ENCODE measurements at regions not wholly inside any gene's neighbourhood (a gene's known extent, or its start where the extent isn't known, plus 50 kb on each side); places are given as distances from the start of the nearest gene placed in this dataset.

- WGBS, 2 donors, result 75 to 84% methylated on average over 3 of the region's 3 CpGs
- intact Hi-C loops (cut with DNase I; ENCODE audit: low total_unique reads), result no loop called here
- DNase-seq (ENCODE audit: low spot score in 2 of 2), result no peak
- no peak for TF ChIP-seq CTCF (IDR thresholded peaks at IDR 0.05)
- no peak for TF ChIP-seq POLR2A (IDR thresholded peaks at IDR 0.05)
- H3K4me3 ChIP-seq (ENCODE audit: low read depth, poor library complexity, severe bottlenecking), result no peak overlapping the region
Observed at GRCh38 chr9:82171271-82171670, 182.7 kb downstream of the SPATA31D1 start.

- no peak overlapping the region for H3K4me3 ChIP-seq (ENCODE audit: low read depth, poor library complexity, severe bottlenecking)
- intact Hi-C loops (cut with DNase I; ENCODE audit: low total_unique reads), result no loop called here
- no peak for DNase-seq (ENCODE audit: low spot score in 2 of 2)
- 81 to 100% methylated on average over 1 of the region's 1 CpG for WGBS, 2 donors
- no peak for TF ChIP-seq POLR2A (IDR thresholded peaks at IDR 0.05)
- no peak for TF ChIP-seq CTCF (IDR thresholded peaks at IDR 0.05)
Observed at GRCh38 chr9:82180711-82181110, 192.1 kb downstream of the SPATA31D1 start.

- no peak for DNase-seq (ENCODE audit: low spot score in 2 of 2)
- intact Hi-C loops (cut with DNase I; ENCODE audit: low total_unique reads), result no loop called here
- TF ChIP-seq POLR2A (IDR thresholded peaks at IDR 0.05), result no peak
- no peak for TF ChIP-seq CTCF (IDR thresholded peaks at IDR 0.05)
Observed at GRCh38 chr9:82183181-82183860, 194.7 kb downstream of the SPATA31D1 start.

GRCh38 chr9:82184524-82184923 is 196.0 kb downstream of the SPATA31D1 start:
- intact Hi-C loops (cut with DNase I; ENCODE audit: low total_unique reads), result no loop called here
- TF ChIP-seq CTCF (IDR thresholded peaks at IDR 0.05), result no peak
- no peak for TF ChIP-seq POLR2A (IDR thresholded peaks at IDR 0.05)
- DNase-seq (ENCODE audit: low spot score in 2 of 2), result no peak
- no peak overlapping the region for H3K4me3 ChIP-seq (ENCODE audit: low read depth, poor library complexity, severe bottlenecking)
- 79 to 88% methylated on average over 3 of the region's 3 CpGs for WGBS, 2 donors

More at GRCh38 chr9:82183181-82183860, 194.7 kb downstream of the SPATA31D1 start:
- H3K4me3 ChIP-seq (ENCODE audit: low read depth, poor library complexity, severe bottlenecking), result no peak overlapping the region

- WGBS, 2 donors, result 84 to 95% methylated on average over 1 of the region's 1 CpG
- intact Hi-C loops (cut with DNase I; ENCODE audit: low total_unique reads), result no loop called here
- no peak overlapping the region for H3K4me3 ChIP-seq (ENCODE audit: low read depth, poor library complexity, severe bottlenecking)
- no peak for TF ChIP-seq CTCF (IDR thresholded peaks at IDR 0.05)
- no peak for TF ChIP-seq POLR2A (IDR thresholded peaks at IDR 0.05)
- DNase-seq (ENCODE audit: low spot score in 2 of 2), result no peak
Observed at GRCh38 chr9:82188817-82189216, 200.2 kb downstream of the SPATA31D1 start.

All from lower leg skin (tissue), 4 donors.